Stimulated activated naive CD8-positive, alpha-beta T cell treated with anti-CD3 and anti-CD28 coated beads, Interleukin-15, amount 100 ng/mL, for 72 hours (primary cell): ENCODE measurements at regions not wholly inside any gene's neighbourhood (a gene's known extent, or its start where the extent isn't known, plus 50 kb on each side); places are given as distances from the start of the nearest gene placed in this dataset.

Experiments used
- ATAC-seq: fragments of 150-1000 bp; cut with Tn5 transposase; 2 replicates; pipeline ENCODE4 v1.10.0; 2021; ENCODE audit warnings: mild to moderate bottlenecking, moderate library complexity
- DNase-seq, 2 donors: peaks; one replicate each; pipeline ENCODE4 v3.0.0; 2021 to 2022
- H3K27ac Mint-ChIP-seq, 2 donors: one replicate each; pipeline ENCODE4 v1.8.0; 2022; ENCODE audit warnings: mild to moderate bottlenecking in 2 of 2, mixed read lengths in 2 of 2, moderate library complexity in 2 of 2
- H3K27me3 Mint-ChIP-seq: one replicate; pipeline ENCODE4 v1.8.0; 2022; ENCODE audit warnings: mixed read lengths
- H3K4me1 Mint-ChIP-seq: one replicate; pipeline ENCODE4 v1.8.0; 2022; ENCODE audit warnings: mild to moderate bottlenecking, mixed read lengths
- H3K4me3 Mint-ChIP-seq, 2 donors: one replicate each; pipeline ENCODE4 v1.8.0; 2022; ENCODE audit warnings: mild to moderate bottlenecking in 2 of 2, mixed read lengths in 2 of 2, moderate library complexity in 1 of 2
- H3K9me3 Mint-ChIP-seq, 2 donors: one replicate each; pipeline ENCODE4 v1.8.0; 2022; ENCODE audit warnings: mixed read lengths in 2 of 2

- H3K4me3 Mint-ChIP-seq = no peak overlapping the region
- no peaks in the 10 kb centered on the region for H3K27me3 Mint-ChIP-seq
- H3K9me3 Mint-ChIP-seq = no peaks in the 10 kb centered on the region
- no peak overlapping the region for H3K27ac Mint-ChIP-seq
- H3K4me1 Mint-ChIP-seq = peaks cover 7% of the 10 kb centered on the region
- DNase-seq (no peak), ATAC-seq (no peak)
Observed at GRCh38 chr10:31081937-31082840, 50.5 kb upstream of the ZNF438 start.

- no peak overlapping the region for H3K4me3 Mint-ChIP-seq
- DNase-seq = peak; percentile 67 to 77
- no peak overlapping the region for H3K27ac Mint-ChIP-seq
- no peaks in the 10 kb centered on the region for H3K9me3 Mint-ChIP-seq
- H3K27me3 Mint-ChIP-seq = no peaks in the 10 kb centered on the region
- peaks cover 7% of the 10 kb centered on the region for H3K4me1 Mint-ChIP-seq
- peak; percentile 89 for ATAC-seq
Observed at GRCh38 chr10:31083765-31084184, 52.1 kb upstream of the ZNF438 start.

DNA sequence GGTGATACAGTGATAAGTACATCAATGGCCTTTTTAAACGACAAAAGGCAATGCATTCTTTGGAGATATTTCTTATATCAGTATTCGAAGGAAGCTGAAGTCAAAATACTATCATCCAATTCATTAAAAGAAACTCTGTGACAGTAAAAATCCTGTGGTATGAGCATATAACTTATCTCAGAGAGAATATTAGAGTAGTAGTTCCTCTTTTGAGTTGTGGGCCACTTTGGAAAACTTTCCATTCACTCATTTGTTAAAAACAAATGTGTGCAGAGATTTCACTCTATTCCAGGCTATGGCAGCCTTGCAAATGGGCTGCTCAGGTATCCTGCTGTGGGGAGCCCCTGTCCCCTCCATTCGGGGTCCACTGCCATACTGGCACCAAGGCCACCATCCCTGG lies 55.3 kb upstream of the ZNF438 start:
- no peaks in the 10 kb centered on the region for H3K27me3 Mint-ChIP-seq
- ATAC-seq = no peak

DNA sequence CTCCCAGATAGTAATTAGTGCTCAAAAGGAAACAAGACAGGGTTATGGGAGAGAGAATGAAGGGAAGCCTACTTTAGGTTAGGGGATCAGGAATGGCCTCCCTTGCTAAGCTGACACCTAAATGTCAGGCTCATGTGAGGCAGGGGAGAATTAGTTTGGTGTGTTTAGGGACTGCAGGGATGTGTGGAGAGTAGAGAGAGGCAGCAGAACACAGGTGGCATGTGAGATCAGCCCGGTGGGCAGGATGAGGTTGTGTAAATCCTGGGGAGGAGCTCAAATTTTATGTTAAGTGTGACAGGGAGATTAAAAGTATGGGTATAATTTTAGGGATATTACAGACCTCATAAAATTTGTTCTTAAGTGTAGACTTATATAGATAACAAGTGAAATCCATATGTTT lies 56.2 kb upstream of the ZNF438 start:
- H3K4me3 Mint-ChIP-seq = no peak overlapping the region
- H3K27me3 Mint-ChIP-seq = no peaks in the 10 kb centered on the region
- no peaks in the 10 kb centered on the region for H3K9me3 Mint-ChIP-seq
- H3K27ac Mint-ChIP-seq = no peak overlapping the region
- peaks cover 7% of the 10 kb centered on the region for H3K4me1 Mint-ChIP-seq
- DNase-seq (no peak), ATAC-seq (no peak)

More for the DNA sequence above, 55.3 kb upstream of the ZNF438 start:
- H3K9me3 Mint-ChIP-seq = no peaks in the 10 kb centered on the region
- H3K4me1 Mint-ChIP-seq = peaks cover 7% of the 10 kb centered on the region
- no peak overlapping the region for H3K4me3 Mint-ChIP-seq
- H3K27ac Mint-ChIP-seq = no peak overlapping the region
- no peak for DNase-seq

DNA sequence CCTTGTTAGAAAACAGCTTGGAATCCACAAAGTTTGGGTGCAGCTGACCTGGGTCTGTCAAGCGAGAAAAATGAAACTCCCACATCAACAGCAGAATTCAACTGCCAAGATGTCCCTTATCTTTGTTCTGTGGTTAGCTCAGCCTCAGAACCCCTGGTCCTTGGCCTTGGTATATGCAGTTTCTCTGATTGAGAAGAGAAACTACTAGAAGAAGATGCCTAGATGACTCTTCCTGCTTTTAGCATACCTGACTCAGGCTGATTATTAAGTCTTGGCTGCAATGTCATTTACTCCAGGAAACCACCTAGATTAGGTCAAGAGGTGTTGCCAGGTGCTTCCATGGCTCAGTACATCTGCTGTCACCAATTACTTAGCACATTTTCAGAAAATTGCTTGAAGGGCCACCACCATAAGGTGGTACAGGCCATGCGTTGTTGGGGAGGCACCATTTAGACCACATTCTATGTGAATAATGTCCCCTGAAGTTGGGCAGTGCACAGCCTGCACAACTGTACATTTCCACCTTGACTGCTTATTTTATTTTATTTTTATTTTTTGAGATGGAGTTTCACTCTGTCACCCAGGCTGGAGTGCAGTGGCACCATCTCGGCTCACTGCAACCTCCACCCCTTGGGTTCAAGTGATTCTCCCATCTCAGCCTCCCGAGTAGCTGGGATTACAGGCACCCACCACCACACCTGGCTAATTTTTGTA lies 59.4 kb upstream of the ZNF438 start:
- no peaks in the 10 kb centered on the region for H3K9me3 Mint-ChIP-seq
- peaks cover 8% of the 10 kb centered on the region for H3K4me1 Mint-ChIP-seq
- no peak overlapping the region for H3K4me3 Mint-ChIP-seq
- no peaks in the 10 kb centered on the region for H3K27me3 Mint-ChIP-seq
- no peak overlapping the region for H3K27ac Mint-ChIP-seq
- no peak for DNase-seq
- ATAC-seq = peak; percentile 88

GRCh38 chr10:31095677-31096560 lies 64.3 kb upstream of the ZNF438 start:
- no peaks in the 10 kb centered on the region for H3K9me3 Mint-ChIP-seq
- no peaks in the 10 kb centered on the region for H3K27me3 Mint-ChIP-seq
- no peak overlapping the region for H3K4me3 Mint-ChIP-seq
- DNase-seq (no peak), ATAC-seq (no peak)
- no peak overlapping the region for H3K27ac Mint-ChIP-seq
- H3K4me1 Mint-ChIP-seq = peaks cover 30% of the 10 kb centered on the region

GRCh38 chr10:31098046-31098445 lies 66.4 kb upstream of the ZNF438 start:
- H3K4me1 Mint-ChIP-seq = peaks cover 49% of the 10 kb centered on the region
- H3K27me3 Mint-ChIP-seq = no peaks in the 10 kb centered on the region
- ATAC-seq = no peak
- no peak overlapping the region for H3K27ac Mint-ChIP-seq
- no peak for DNase-seq
- H3K4me3 Mint-ChIP-seq = no peak overlapping the region
- no peaks in the 10 kb centered on the region for H3K9me3 Mint-ChIP-seq

DNA sequence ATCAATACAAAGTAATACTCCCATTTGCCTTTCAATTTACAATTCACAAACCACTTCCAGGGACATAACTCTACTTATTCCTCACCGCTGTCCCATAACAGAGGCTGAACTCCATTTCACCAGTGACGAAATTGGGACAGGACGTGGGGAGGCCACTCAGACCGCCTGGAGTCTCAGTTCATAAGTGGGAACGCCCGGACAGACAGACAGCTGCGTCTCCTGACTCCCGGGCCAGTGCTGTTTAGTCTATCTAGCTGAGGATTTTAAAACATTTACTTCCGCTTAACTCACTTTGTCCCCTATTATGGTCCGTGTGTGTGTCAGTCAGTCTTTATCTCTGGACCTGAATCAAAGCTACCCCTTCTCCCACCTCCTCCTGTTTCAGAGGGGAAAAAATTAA lies 67.4 kb upstream of the ZNF438 start:
- H3K4me1 Mint-ChIP-seq = peaks cover 52% of the 10 kb centered on the region
- no peaks in the 10 kb centered on the region for H3K27me3 Mint-ChIP-seq
- no peaks in the 10 kb centered on the region for H3K9me3 Mint-ChIP-seq
- no peak for DNase-seq
- H3K4me3 Mint-ChIP-seq = no peak overlapping the region
- no peak for ATAC-seq
- H3K27ac Mint-ChIP-seq = no peak overlapping the region

GRCh38 chr10:31099664-31100063 lies 68.0 kb upstream of the ZNF438 start:
- DNase-seq (no peak), ATAC-seq (no peak)
- Mint-ChIP-seq H3K4me1 (peaks cover 52% of the 10 kb centered on the region), H3K27me3 (no peaks in the 10 kb centered on the region), H3K9me3 (no peaks in the 10 kb centered on the region), H3K27ac (no peak overlapping the region), H3K4me3 (no peak overlapping the region)

- Mint-ChIP-seq H3K4me1 (peaks cover 52% of the 10 kb centered on the region), H3K27ac (no peak overlapping the region), H3K9me3 (no peaks in the 10 kb centered on the region), H3K4me3 (no peak overlapping the region), H3K27me3 (no peaks in the 10 kb centered on the region)
- ATAC-seq (no peak), DNase-seq (no peak)
Observed at GRCh38 chr10:31100115-31100601, 68.5 kb upstream of the ZNF438 start.

- Mint-ChIP-seq H3K27ac (no peak overlapping the region), H3K4me3 (peak overlapping the region in 1 of 2 donors; percentile 24), H3K27me3 (no peaks in the 10 kb centered on the region), H3K9me3 (no peaks in the 10 kb centered on the region), H3K4me1 (peaks cover 47% of the 10 kb centered on the region)
- ATAC-seq (no peak), DNase-seq (peak in 1 of 2 donors; percentile 3)
Observed at GRCh38 chr10:31100662-31101061, 69.0 kb upstream of the ZNF438 start.

- ATAC-seq (peak; percentile 100), DNase-seq (peak; percentile 66 to 78)
- Mint-ChIP-seq H3K4me1 (peaks cover 43% of the 10 kb centered on the region), H3K4me3 (peak overlapping the region; percentile 52 to 74), H3K9me3 (no peaks in the 10 kb centered on the region), H3K27ac (peak overlapping the region; percentile 58 to 92), H3K27me3 (no peaks in the 10 kb centered on the region)
Observed at GRCh38 chr10:31101123-31101522, 69.5 kb upstream of the ZNF438 start.

- no peaks in the 10 kb centered on the region for H3K27me3 Mint-ChIP-seq
- ATAC-seq = no peak
- no peak overlapping the region for H3K4me3 Mint-ChIP-seq
- H3K4me1 Mint-ChIP-seq = peaks cover 39% of the 10 kb centered on the region
- H3K9me3 Mint-ChIP-seq = no peaks in the 10 kb centered on the region
- DNase-seq = no peak
- H3K27ac Mint-ChIP-seq = peak overlapping the region in 1 of 2 donors; percentile 58
Observed at GRCh38 chr10:31102421-31102820, 70.8 kb upstream of the ZNF438 start.

- Mint-ChIP-seq H3K4me1 (peaks cover 39% of the 10 kb centered on the region), H3K4me3 (no peak overlapping the region), H3K27ac (peak overlapping the region in 1 of 2 donors; percentile 31), H3K9me3 (no peaks in the 10 kb centered on the region), H3K27me3 (no peaks in the 10 kb centered on the region)
- no peak for DNase-seq
- no peak for ATAC-seq
Observed at GRCh38 chr10:31103112-31103511, 71.4 kb upstream of the ZNF438 start.

DNA sequence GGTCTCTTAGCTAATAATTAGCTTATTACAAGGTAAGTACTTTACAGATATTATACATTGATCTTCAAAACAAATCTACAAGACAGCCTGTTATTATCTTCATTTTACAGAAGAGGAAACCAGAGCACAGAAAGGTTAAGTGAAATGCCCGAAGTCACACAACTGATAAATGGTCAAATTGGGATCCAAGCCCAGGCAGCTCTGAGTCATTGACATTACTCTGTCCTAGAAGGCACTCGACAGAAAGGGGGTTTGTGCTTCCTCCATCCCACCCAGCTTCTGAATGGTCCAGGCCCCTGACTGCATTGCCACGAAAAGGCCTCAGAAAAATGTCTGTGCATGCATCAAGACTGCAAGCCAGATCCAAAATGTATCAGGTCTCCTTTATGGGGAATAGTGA lies 81.3 kb upstream of the ZNF438 start:
- Mint-ChIP-seq H3K27ac (no peak overlapping the region), H3K9me3 (peaks cover 5 to 23% of the 10 kb centered on the region in 2 donors), H3K4me3 (no peak overlapping the region), H3K4me1 (no peaks in the 10 kb centered on the region), H3K27me3 (no peaks in the 10 kb centered on the region)
- ATAC-seq (no peak), DNase-seq (no peak)
